ENCODE measurements at regions not wholly inside any gene's neighbourhood (a gene's known extent, or its start where the extent isn't known, plus 50 kb on each side); places are given as distances from the start of the nearest gene placed in this dataset.

- TF ChIP-seq, protein P1, sequence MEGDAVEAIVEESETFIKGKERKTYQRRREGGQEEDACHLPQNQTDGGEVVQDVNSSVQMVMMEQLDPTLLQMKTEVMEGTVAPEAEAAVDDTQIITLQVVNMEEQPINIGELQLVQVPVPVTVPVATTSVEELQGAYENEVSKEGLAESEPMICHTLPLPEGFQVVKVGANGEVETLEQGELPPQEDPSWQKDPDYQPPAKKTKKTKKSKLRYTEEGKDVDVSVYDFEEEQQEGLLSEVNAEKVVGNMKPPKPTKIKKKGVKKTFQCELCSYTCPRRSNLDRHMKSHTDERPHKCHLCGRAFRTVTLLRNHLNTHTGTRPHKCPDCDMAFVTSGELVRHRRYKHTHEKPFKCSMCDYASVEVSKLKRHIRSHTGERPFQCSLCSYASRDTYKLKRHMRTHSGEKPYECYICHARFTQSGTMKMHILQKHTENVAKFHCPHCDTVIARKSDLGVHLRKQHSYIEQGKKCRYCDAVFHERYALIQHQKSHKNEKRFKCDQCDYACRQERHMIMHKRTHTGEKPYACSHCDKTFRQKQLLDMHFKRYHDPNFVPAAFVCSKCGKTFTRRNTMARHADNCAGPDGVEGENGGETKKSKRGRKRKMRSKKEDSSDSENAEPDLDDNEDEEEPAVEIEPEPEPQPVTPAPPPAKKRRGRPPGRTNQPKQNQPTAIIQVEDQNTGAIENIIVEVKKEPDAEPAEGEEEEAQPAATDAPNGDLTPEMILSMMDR (IDR thresholded peaks at IDR 0.05) = no peak
- TF ChIP-seq, protein P2, sequence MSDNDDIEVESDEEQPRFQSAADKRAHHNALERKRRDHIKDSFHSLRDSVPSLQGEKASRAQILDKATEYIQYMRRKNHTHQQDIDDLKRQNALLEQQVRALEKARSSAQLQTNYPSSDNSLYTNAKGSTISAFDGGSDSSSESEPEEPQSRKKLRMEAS (CRISPR knock-in tag; IDR thresholded peaks at IDR 0.05) = no peak
- TF ChIP-seq NR2C2 (CRISPR knock-in tag; IDR thresholded peaks at IDR 0.05) (no peak), ESRRA (CRISPR knock-in tag; IDR thresholded peaks at IDR 0.05; ENCODE audit: borderline replicate concordance) (no peak)
Observed at GRCh38 chr3:17949101-17949500, 206.7 kb upstream of the TBC1D5 start.

Data from WTC11 (cell line).